H1 (cell line): ENCODE measurements at regions not wholly inside any gene's neighbourhood (a gene's known extent, or its start where the extent isn't known, plus 50 kb on each side); places are given as distances from the start of the nearest gene placed in this dataset.

Source experiments
- PHF8 ChIP-seq: fragments of 200-600 bp; sonication (generic); conservative IDR thresholded peaks from 2 replicates; pipeline ENCODE4 v1.7.1; 2012; ENCODE audit warnings: low read depth, mild to moderate bottlenecking, inconsistent platforms, low read length, moderate library complexity
- RBBP5 ChIP-seq: IDR thresholded peaks from 2 replicates; pipeline ENCODE4 v1.7.1; 2012; ENCODE audit warnings: low read depth, mild to moderate bottlenecking, inconsistent platforms, low read length, moderate library complexity, borderline replicate concordance
- SIRT6 ChIP-seq: IDR thresholded peaks from one replicate; pipeline ENCODE4 v1.7.1; 2012; ENCODE audit warnings: low read length, inconsistent platforms
- SIX5 ChIP-seq: IDR thresholded peaks from 2 replicates; pipeline ENCODE4 v1.6.1; 2011; ENCODE audit warnings: mild to moderate bottlenecking, low read depth, low read length
- TF ChIP-seq, protein P1 (sequence below): fragments of 300-600 bp; sonication (generic); IDR thresholded peaks from 2 replicates; pipeline ENCODE4 v1.7.1; 2012; ENCODE audit warnings: low read length, moderate library complexity, mild to moderate bottlenecking, inconsistent platforms; ENCODE audit not compliant: insufficient replicate concordance
- TF ChIP-seq, protein P2 (sequence below): IDR thresholded peaks from 2 replicates; pipeline ENCODE4 v1.6.1; 2012; ENCODE audit warnings: inconsistent platforms

DNA sequence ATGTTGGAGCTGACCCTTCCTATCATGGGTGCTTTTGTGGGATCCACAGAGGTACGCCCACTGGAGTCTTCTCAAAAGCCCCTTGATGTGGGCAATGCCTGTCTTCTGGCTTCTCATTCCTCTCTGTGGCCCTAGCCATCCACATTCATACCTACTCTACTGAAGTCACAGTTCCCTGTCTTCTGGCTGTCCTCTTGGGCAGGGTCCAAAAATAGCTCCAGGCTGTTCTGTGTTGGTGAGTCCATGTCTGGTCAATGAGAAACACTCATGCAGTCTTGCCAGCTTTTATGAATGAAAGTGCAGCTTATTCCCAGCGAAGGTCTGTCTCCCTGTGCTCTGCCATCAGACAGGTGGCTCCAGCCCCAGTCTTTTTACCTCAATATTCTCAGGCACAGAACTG lies 135.9 kb upstream of the MDM1 start (continued):
- TF ChIP-seq, protein P1, sequence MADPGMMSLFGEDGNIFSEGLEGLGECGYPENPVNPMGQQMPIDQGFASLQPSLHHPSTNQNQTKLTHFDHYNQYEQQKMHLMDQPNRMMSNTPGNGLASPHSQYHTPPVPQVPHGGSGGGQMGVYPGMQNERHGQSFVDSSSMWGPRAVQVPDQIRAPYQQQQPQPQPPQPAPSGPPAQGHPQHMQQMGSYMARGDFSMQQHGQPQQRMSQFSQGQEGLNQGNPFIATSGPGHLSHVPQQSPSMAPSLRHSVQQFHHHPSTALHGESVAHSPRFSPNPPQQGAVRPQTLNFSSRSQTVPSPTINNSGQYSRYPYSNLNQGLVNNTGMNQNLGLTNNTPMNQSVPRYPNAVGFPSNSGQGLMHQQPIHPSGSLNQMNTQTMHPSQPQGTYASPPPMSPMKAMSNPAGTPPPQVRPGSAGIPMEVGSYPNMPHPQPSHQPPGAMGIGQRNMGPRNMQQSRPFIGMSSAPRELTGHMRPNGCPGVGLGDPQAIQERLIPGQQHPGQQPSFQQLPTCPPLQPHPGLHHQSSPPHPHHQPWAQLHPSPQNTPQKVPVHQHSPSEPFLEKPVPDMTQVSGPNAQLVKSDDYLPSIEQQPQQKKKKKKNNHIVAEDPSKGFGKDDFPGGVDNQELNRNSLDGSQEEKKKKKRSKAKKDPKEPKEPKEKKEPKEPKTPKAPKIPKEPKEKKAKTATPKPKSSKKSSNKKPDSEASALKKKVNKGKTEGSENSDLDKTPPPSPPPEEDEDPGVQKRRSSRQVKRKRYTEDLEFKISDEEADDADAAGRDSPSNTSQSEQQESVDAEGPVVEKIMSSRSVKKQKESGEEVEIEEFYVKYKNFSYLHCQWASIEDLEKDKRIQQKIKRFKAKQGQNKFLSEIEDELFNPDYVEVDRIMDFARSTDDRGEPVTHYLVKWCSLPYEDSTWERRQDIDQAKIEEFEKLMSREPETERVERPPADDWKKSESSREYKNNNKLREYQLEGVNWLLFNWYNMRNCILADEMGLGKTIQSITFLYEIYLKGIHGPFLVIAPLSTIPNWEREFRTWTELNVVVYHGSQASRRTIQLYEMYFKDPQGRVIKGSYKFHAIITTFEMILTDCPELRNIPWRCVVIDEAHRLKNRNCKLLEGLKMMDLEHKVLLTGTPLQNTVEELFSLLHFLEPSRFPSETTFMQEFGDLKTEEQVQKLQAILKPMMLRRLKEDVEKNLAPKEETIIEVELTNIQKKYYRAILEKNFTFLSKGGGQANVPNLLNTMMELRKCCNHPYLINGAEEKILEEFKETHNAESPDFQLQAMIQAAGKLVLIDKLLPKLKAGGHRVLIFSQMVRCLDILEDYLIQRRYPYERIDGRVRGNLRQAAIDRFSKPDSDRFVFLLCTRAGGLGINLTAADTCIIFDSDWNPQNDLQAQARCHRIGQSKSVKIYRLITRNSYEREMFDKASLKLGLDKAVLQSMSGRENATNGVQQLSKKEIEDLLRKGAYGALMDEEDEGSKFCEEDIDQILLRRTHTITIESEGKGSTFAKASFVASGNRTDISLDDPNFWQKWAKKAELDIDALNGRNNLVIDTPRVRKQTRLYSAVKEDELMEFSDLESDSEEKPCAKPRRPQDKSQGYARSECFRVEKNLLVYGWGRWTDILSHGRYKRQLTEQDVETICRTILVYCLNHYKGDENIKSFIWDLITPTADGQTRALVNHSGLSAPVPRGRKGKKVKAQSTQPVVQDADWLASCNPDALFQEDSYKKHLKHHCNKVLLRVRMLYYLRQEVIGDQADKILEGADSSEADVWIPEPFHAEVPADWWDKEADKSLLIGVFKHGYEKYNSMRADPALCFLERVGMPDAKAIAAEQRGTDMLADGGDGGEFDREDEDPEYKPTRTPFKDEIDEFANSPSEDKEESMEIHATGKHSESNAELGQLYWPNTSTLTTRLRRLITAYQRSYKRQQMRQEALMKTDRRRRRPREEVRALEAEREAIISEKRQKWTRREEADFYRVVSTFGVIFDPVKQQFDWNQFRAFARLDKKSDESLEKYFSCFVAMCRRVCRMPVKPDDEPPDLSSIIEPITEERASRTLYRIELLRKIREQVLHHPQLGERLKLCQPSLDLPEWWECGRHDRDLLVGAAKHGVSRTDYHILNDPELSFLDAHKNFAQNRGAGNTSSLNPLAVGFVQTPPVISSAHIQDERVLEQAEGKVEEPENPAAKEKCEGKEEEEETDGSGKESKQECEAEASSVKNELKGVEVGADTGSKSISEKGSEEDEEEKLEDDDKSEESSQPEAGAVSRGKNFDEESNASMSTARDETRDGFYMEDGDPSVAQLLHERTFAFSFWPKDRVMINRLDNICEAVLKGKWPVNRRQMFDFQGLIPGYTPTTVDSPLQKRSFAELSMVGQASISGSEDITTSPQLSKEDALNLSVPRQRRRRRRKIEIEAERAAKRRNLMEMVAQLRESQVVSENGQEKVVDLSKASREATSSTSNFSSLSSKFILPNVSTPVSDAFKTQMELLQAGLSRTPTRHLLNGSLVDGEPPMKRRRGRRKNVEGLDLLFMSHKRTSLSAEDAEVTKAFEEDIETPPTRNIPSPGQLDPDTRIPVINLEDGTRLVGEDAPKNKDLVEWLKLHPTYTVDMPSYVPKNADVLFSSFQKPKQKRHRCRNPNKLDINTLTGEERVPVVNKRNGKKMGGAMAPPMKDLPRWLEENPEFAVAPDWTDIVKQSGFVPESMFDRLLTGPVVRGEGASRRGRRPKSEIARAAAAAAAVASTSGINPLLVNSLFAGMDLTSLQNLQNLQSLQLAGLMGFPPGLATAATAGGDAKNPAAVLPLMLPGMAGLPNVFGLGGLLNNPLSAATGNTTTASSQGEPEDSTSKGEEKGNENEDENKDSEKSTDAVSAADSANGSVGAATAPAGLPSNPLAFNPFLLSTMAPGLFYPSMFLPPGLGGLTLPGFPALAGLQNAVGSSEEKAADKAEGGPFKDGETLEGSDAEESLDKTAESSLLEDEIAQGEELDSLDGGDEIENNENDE, result no peak
- no peak for TF ChIP-seq SIRT6
- TF ChIP-seq, protein P2, sequence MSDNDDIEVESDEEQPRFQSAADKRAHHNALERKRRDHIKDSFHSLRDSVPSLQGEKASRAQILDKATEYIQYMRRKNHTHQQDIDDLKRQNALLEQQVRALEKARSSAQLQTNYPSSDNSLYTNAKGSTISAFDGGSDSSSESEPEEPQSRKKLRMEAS, result no peak
- no peak for TF ChIP-seq PHF8
- no peak for TF ChIP-seq SIX5
- TF ChIP-seq RBBP5, result no peak
- TF ChIP-seq, all 59 proteins: peak for 0
